Activated CD4-positive, alpha-beta memory T cell treated with anti-CD3 and anti-CD28 coated beads, Interleukin-2, amount 10 ng/mL, durations not matched to agents 7 days and 5 days (primary cell): ENCODE measurements at regions not wholly inside any gene's neighbourhood (a gene's known extent, or its start where the extent isn't known, plus 50 kb on each side); places are given as distances from the start of the nearest gene placed in this dataset.
A peak's percentile ranks its signal among the peaks of the same experiment; 100 is the strongest.

Experiments
- CTCF ChIA-PET: fragments of 350-600 bp; sonication (Branson Sonifier 250); formaldehyde crosslinking; loops from one replicate; lab custom pipeline; 2021; ENCODE audit warnings: antibody characterized with exemption, inconsistent platforms; lab: Charles Lee
- POLR2A ChIA-PET: fragments of 350-600 bp; sonication (Branson Sonifier 250); formaldehyde crosslinking; loops from one replicate; lab custom pipeline; 2021; ENCODE audit warnings: antibody characterized with exemption; lab: Charles Lee
- DNase-seq: peaks from one replicate; pipeline ENCODE4 v3.0.0-alpha.2; 2020
- H3K27ac Mint-ChIP-seq: one replicate; pipeline ENCODE4 v1.8.0; 2021; ENCODE audit warnings: mild to moderate bottlenecking, mixed read lengths
- H3K27me3 Mint-ChIP-seq: one replicate; pipeline ENCODE4 v1.8.0; 2021; ENCODE audit warnings: mixed read lengths
- H3K36me3 Mint-ChIP-seq: one replicate; pipeline ENCODE4 v1.8.0; 2021; ENCODE audit warnings: low read depth, mixed read lengths
- H3K4me1 Mint-ChIP-seq: one replicate; pipeline ENCODE4 v1.8.0; 2021; ENCODE audit warnings: mixed read lengths
- H3K4me3 Mint-ChIP-seq: one replicate; pipeline ENCODE4 v1.8.0; 2021; ENCODE audit warnings: mild to moderate bottlenecking, mixed read lengths
- H3K9me3 Mint-ChIP-seq: one replicate; pipeline ENCODE4 v1.8.0; 2021; ENCODE audit warnings: mixed read lengths

GRCh38 chr2:191757208-191757607, 79.3 kb downstream of the NABP1 start:
- POLR2A ChIA-PET: no interaction called here
- DNase-seq: no peak
- Mint-ChIP-seq H3K27me3 (peaks cover 11% of the 10 kb centered on the region), H3K4me1 (peaks cover 6% of the 10 kb centered on the region), H3K36me3 (no peaks in the 10 kb centered on the region), H3K4me3 (no peak overlapping the region), H3K27ac (no peak overlapping the region), H3K9me3 (no peaks in the 10 kb centered on the region)
- CTCF ChIA-PET: interaction anchor here (0.7 to 1.4 kb wide), 2 partner anchors 9 to 336 kb away, joined by 4 to 5 read pairs; no protein-coding TSS in a partner anchor

DNA sequence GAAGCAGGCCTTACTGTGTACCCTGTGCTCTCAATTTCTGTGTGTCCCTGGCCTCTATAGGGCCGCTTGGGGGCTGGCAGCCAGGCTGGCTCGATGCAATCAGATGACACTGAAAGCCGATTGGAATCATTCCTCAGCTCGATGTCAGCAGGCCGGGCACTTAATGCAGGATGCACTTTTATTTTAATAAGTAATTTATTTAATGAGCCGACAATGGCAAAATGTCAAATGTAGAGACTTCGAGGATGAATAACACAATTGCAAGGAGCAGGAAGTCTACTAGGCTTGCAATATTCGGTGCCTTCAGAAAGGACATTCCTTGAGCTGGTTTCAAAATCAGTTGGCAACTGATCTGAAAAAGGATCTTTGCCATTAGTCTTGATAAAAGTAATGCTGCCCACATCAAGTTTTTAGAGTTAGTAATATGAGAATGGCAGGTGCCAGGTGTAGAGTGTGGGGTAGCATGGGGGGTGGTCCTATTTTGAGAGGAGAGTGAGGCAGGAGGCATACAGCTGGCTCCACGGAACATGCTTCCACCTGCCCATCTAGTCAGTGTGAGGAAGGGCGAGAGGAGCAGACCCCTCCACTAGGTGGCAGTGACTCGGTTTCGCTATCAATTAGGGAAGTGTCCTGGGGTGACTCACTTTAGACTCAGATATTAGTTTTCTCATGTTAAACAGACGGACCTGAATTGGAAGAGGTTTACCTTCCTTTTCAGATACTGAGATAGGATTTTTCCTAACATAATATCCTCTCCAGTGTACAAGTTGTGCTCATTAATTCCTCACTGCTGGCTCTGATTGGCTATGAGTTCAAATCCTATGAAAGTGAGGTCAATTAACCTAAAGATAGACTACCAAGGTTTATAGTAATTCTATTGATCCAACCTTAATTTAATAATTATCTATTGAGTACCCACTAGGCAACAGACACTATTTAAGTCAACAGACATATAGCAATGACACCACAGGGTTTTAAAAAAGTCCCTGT, 80.9 kb downstream of the NABP1 start:
- H3K27me3 Mint-ChIP-seq: peaks cover 10% of the 10 kb centered on the region
- CTCF ChIA-PET: interaction anchor here (0.5 to 1.5 kb wide), 12 partner anchors 10 to 404 kb away, joined by 3 to 8 read pairs (median 4); no protein-coding TSS in a partner anchor
- H3K36me3 Mint-ChIP-seq: no peaks in the 10 kb centered on the region
- H3K4me1 Mint-ChIP-seq: peaks cover 6% of the 10 kb centered on the region
- no peak overlapping the region for H3K4me3 Mint-ChIP-seq
- H3K27ac Mint-ChIP-seq: no peak overlapping the region
- DNase-seq: peak; percentile 58
- H3K9me3 Mint-ChIP-seq: no peaks in the 10 kb centered on the region
- POLR2A ChIA-PET: interaction anchor here (1.3 kb wide), 1 partner anchor 81 kb away, joined by 3 read pairs; the partner anchor contains the start of gene NABP1

GRCh38 chr2:191759680-191760079, 81.7 kb downstream of the NABP1 start:
- ChIA-PET CTCF (interaction anchor here (0.6 to 1.1 kb wide), 2 partner anchors 12 to 205 kb away, joined by 3 to 5 read pairs; no protein-coding TSS in a partner anchor), POLR2A (interaction anchor here (1.3 kb wide), 1 partner anchor 82 kb away, joined by 3 read pairs; the partner anchor contains the start of gene NABP1)
- no peak for DNase-seq
- H3K9me3 Mint-ChIP-seq: no peaks in the 10 kb centered on the region
- H3K4me3 Mint-ChIP-seq: no peak overlapping the region
- H3K27me3 Mint-ChIP-seq: peaks cover 10% of the 10 kb centered on the region
- H3K4me1 Mint-ChIP-seq: peaks cover 6% of the 10 kb centered on the region
- H3K27ac Mint-ChIP-seq: no peak overlapping the region
- H3K36me3 Mint-ChIP-seq: no peaks in the 10 kb centered on the region

DNA sequence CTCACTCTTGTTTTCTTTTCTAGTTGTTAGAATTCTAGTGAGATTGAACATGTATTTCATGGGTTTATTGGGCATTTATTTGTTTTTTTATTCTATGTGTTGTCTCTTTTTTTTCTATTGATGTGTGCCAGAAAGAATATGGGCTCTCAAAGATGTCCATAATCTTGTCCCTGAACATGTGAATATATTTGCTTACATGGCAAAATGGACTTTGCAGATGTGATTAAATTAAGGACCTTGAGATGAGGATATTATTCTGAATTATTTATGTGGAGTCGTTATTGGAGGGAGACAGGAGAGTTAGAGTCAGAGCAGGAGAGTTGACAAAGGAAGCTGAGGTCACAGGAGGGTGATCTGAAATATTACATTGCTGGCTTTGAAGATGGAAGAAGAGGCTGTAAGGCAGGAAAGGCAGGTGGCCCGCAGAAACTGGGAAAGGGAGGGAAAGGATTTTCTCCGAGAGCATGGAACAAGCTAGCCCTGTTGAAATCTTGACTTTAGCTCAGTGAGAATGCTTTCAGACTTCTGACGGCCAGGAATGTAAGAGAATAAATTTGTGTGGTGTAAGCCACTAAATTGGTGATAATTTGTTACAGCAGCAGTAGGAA, 82.8 kb downstream of the NABP1 start:
- Mint-ChIP-seq H3K27ac (no peak overlapping the region), H3K9me3 (no peaks in the 10 kb centered on the region), H3K27me3 (peaks cover 10% of the 10 kb centered on the region), H3K4me3 (no peak overlapping the region), H3K36me3 (no peaks in the 10 kb centered on the region), H3K4me1 (peaks cover 6% of the 10 kb centered on the region)
- ChIA-PET POLR2A (no interaction called here), CTCF (no interaction called here)
- DNase-seq: no peak

GRCh38 chr2:191773136-191773535, 73.8 kb downstream of the CAVIN2 start:
- Mint-ChIP-seq H3K9me3 (no peaks in the 10 kb centered on the region), H3K27ac (no peak overlapping the region), H3K4me3 (no peak overlapping the region), H3K4me1 (no peaks in the 10 kb centered on the region), H3K27me3 (no peaks in the 10 kb centered on the region), H3K36me3 (no peaks in the 10 kb centered on the region)
- CTCF ChIA-PET: no interaction called here
- no peak for DNase-seq
- POLR2A ChIA-PET: no interaction called here

DNA sequence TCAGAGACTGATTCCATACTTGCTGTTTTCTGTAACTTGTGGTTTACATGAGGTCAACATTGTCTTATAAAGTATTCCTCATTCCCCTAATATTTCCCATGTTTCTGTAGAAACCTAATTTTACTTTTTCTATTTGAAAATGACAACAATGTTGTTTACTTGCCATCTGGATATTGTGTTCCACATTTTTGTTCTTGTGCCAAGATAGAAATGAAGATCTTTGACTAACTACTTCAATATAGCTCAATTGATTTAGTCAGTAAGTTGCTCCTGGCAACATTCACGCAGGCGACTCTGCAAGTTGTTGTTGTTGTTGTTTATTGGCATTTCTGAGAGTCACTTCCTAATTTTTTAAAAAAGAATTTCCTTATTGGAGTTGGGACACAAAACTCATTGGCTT, 69.5 kb downstream of the CAVIN2 start:
- H3K27me3 Mint-ChIP-seq: no peaks in the 10 kb centered on the region
- H3K9me3 Mint-ChIP-seq: no peaks in the 10 kb centered on the region
- no peaks in the 10 kb centered on the region for H3K4me1 Mint-ChIP-seq
- POLR2A ChIA-PET: no interaction called here
- H3K36me3 Mint-ChIP-seq: no peaks in the 10 kb centered on the region
- no peak overlapping the region for H3K27ac Mint-ChIP-seq
- CTCF ChIA-PET: no interaction called here
- no peak for DNase-seq
- no peak overlapping the region for H3K4me3 Mint-ChIP-seq

GRCh38 chr2:191778041-191778440, 68.8 kb downstream of the CAVIN2 start:
- DNase-seq: no peak
- Mint-ChIP-seq H3K36me3 (no peaks in the 10 kb centered on the region), H3K4me3 (no peak overlapping the region), H3K27ac (no peak overlapping the region), H3K4me1 (no peaks in the 10 kb centered on the region), H3K9me3 (no peaks in the 10 kb centered on the region), H3K27me3 (no peaks in the 10 kb centered on the region)
- POLR2A ChIA-PET: no interaction called here
- CTCF ChIA-PET: no interaction called here

DNA sequence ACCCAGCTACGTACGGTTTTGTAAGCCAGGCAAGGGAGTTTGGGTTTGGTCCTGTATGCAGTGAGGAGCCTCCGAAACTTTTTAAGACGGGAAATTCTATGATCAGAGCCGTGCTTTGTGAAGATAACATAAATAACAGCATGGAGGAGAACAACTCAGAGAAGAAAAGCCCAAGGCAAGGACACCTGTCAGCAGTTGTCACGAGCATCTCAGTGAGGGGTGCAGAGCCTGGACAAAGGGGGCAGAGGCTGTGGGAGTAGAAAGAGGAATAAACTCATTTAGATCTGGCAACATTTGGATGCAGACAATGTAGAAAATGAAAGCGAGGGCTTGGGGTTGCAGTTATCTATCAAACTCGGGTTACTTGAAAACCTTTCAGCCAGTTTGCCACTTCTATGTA, 64.5 kb downstream of the CAVIN2 start:
- Mint-ChIP-seq H3K27me3 (peaks cover 5% of the 10 kb centered on the region), H3K36me3 (no peaks in the 10 kb centered on the region), H3K4me1 (peaks cover 11% of the 10 kb centered on the region), H3K27ac (no peak overlapping the region), H3K4me3 (no peak overlapping the region), H3K9me3 (no peaks in the 10 kb centered on the region)
- CTCF ChIA-PET: no interaction called here
- POLR2A ChIA-PET: no interaction called here
- DNase-seq: no peak

DNA sequence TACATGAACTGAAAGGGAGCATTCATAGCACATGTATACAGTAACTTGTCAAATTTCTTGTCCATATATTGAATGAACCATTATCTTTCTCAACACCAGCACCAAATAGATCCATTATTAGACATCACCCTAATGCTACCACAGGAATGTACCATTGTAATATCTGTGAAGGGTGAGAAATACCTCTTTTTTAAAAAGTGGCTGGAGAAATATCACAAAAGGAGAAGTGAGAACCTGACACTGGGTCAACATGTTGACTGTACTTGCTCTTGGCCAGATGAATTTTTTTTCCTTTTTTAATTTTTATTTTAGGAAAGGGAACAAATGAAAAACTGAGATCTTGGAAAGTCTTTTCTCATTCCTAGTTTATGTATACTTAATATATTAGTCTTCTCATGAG, 63.5 kb downstream of the CAVIN2 start:
- no peaks in the 10 kb centered on the region for H3K9me3 Mint-ChIP-seq
- no peaks in the 10 kb centered on the region for H3K36me3 Mint-ChIP-seq
- no peak overlapping the region for H3K4me3 Mint-ChIP-seq
- DNase-seq: no peak
- H3K27me3 Mint-ChIP-seq: peaks cover 8% of the 10 kb centered on the region
- ChIA-PET POLR2A (no interaction called here), CTCF (no interaction called here)
- H3K27ac Mint-ChIP-seq: no peak overlapping the region
- H3K4me1 Mint-ChIP-seq: peaks cover 11% of the 10 kb centered on the region
